MCF 10A (cell line): ENCODE measurements at regions not wholly inside any gene's neighbourhood (a gene's known extent, or its start where the extent isn't known, plus 50 kb on each side); places are given as distances from the start of the nearest gene placed in this dataset.

Source experiments
- BruUV-seq: library from RNA; stranded (reverse); fragments of 400-500 nt; replicated peaks from 2 replicates; lab custom pipeline; 2021; lab: Mats Ljungman, UMichigan
- CTCF ChIA-PET: fragments of 300-600 bp; sonication (Branson Sonifier 250); formaldehyde crosslinking; extraction: SDS; loops from one replicate; lab custom pipeline; 2021; ENCODE audit warnings: antibody characterized with exemption, inconsistent platforms; lab: Yijun Ruan, JAX
- POLR2A ChIA-PET: fragments of 300-600, 350-650 bp; sonication (Branson Sonifier 250); formaldehyde crosslinking; extraction: SDS; loops from one replicate; lab custom pipeline; 2020; ENCODE audit warnings: antibody characterized with exemption, inconsistent platforms; lab: Yijun Ruan, JAX
- DNase-seq: peaks from one replicate; pipeline ENCODE4 v3.0.0-alpha.2; 2018; ENCODE audit not compliant: unreplicated experiment
- H3K27ac Mint-ChIP-seq: one replicate; pipeline ENCODE4 v1.8.0; 2022; ENCODE audit warnings: mild to moderate bottlenecking, low read depth, mixed read lengths; ENCODE audit not compliant: unreplicated experiment
- H3K27me3 Mint-ChIP-seq: one replicate; pipeline ENCODE4 v1.8.0; 2022; ENCODE audit warnings: mixed read lengths; ENCODE audit not compliant: insufficient read depth, unreplicated experiment
- H3K36me3 Mint-ChIP-seq: one replicate; pipeline ENCODE4 v1.8.0; 2022; ENCODE audit warnings: mild to moderate bottlenecking, moderate library complexity, mixed read lengths; ENCODE audit not compliant: insufficient read depth, unreplicated experiment
- H3K4me1 Mint-ChIP-seq: one replicate; pipeline ENCODE4 v1.8.0; 2022; ENCODE audit warnings: mixed read lengths; ENCODE audit not compliant: insufficient read depth, unreplicated experiment
- H3K4me3 Mint-ChIP-seq: one replicate; pipeline ENCODE4 v1.8.0; 2022; ENCODE audit warnings: mild to moderate bottlenecking, moderate library complexity, mixed read lengths; ENCODE audit not compliant: unreplicated experiment
- H3K9me3 Mint-ChIP-seq: one replicate; pipeline ENCODE4 v1.8.0; 2022; ENCODE audit warnings: mixed read lengths; ENCODE audit not compliant: unreplicated experiment
- CTCF ChIP-seq: fragments of 200-600 bp; IDR thresholded peaks from one replicate; pipeline ENCODE4 v1.8.0; 2022; ENCODE audit warnings: antibody characterized with exemption, mild to moderate bottlenecking; ENCODE audit not compliant: unreplicated experiment
- intact Hi-C: fragments of 100-400 bp; cut with micrococcal nuclease; formaldehyde crosslinking; loops from 2 replicates; pipeline ENCODE4 v1.14.1; 2022

- no TSS peak for BruUV-seq
- Mint-ChIP-seq H3K4me3 (no peak overlapping the region), H3K4me1 (no peaks in the 10 kb centered on the region), H3K27ac (no peak overlapping the region), H3K36me3 (no peaks in the 10 kb centered on the region), H3K27me3 (no peaks in the 10 kb centered on the region), H3K9me3 (peaks cover 14% of the 10 kb centered on the region)
- ChIA-PET POLR2A (interaction anchor here (1.8 kb wide), 1 partner anchor 9 kb away, joined by 4 read pairs; no protein-coding TSS in a partner anchor), CTCF (interaction anchor here (0.6 to 1.1 kb wide), 3 partner anchors 28 to 185 kb away, joined by 3 to 4 read pairs (median 3); no protein-coding TSS in a partner anchor)
- intact Hi-C loops, result no loop called here
- DNase-seq, result no peak
- TF ChIP-seq CTCF, result no peak
Measured at GRCh38 chr2:128468186-128468920, 149.7 kb upstream of the HS6ST1 start.

- CTCF ChIA-PET, result interaction anchor here (0.6 to 1.1 kb wide), 2 partner anchors 113 to 1859 kb away, joined by 3 read pairs; no protein-coding TSS in a partner anchor
- no TSS peak for BruUV-seq
- Mint-ChIP-seq H3K27me3 (no peaks in the 10 kb centered on the region), H3K4me1 (no peaks in the 10 kb centered on the region), H3K27ac (no peak overlapping the region), H3K36me3 (no peaks in the 10 kb centered on the region), H3K9me3 (peaks cover 15% of the 10 kb centered on the region), H3K4me3 (no peak overlapping the region)
- no peak for DNase-seq
- intact Hi-C loops, result no loop called here
- peak; percentile 15 for TF ChIP-seq CTCF
- POLR2A ChIA-PET, result no interaction called here
Measured at GRCh38 chr2:128469203-128469602, 150.5 kb upstream of the HS6ST1 start.

GRCh38 chr2:128469875-128470274 is 151.2 kb upstream of the HS6ST1 start:
- Mint-ChIP-seq H3K9me3 (peaks cover 21% of the 10 kb centered on the region), H3K27ac (no peak overlapping the region), H3K4me3 (no peak overlapping the region), H3K27me3 (no peaks in the 10 kb centered on the region), H3K36me3 (no peaks in the 10 kb centered on the region), H3K4me1 (no peaks in the 10 kb centered on the region)
- POLR2A ChIA-PET, result no interaction called here
- BruUV-seq, result no TSS peak
- CTCF ChIA-PET, result interaction anchor here (0.5 kb wide), 1 partner anchor 88 kb away, joined by 3 read pairs; no protein-coding TSS in a partner anchor
- intact Hi-C loops, result no loop called here
- no peak for TF ChIP-seq CTCF
- DNase-seq, result no peak

GRCh38 chr2:128472789-128473174 is 154.1 kb upstream of the HS6ST1 start:
- no peak overlapping the region for H3K27ac Mint-ChIP-seq
- no TSS peak for BruUV-seq

More at GRCh38 chr2:128472789-128473174, 154.1 kb upstream of the HS6ST1 start:
- no peak for DNase-seq
- Mint-ChIP-seq H3K36me3 (no peaks in the 10 kb centered on the region), H3K4me3 (no peak overlapping the region), H3K4me1 (no peaks in the 10 kb centered on the region), H3K27me3 (no peaks in the 10 kb centered on the region), H3K9me3 (peaks cover 18% of the 10 kb centered on the region)
- intact Hi-C loops, result no loop called here
- ChIA-PET POLR2A (no interaction called here), CTCF (interaction anchor here (0.6 kb wide), 1 partner anchor 142 kb away, joined by 4 read pairs; no protein-coding TSS in a partner anchor)
- TF ChIP-seq CTCF, result no peak
